ENCODE measurements at regions not wholly inside any gene's neighbourhood (a gene's known extent, or its start where the extent isn't known, plus 50 kb on each side); places are given as distances from the start of the nearest gene placed in this dataset.

DNA sequence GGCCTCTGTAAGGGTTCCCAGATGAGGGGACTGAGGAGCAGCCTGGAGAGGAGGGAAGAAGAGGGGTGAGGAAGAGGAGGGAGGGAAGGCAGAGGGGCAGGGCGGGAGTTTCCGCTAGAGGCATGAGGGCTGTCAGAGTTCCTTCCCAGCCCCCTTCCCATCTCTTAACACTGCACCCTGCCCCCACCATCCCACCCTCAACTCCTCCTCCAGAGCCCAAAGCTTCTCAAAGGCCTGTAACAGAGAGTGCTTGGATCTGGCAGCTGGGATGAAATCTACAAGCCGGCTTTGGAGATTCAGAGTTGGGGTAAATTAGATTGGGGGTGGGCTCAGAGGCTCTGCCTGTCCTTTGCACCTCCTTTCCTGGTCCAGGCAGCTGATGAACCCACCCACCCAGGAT is 57.3 kb upstream of the DLX4 start:
- no peak overlapping the region for H3K4me3 Mint-ChIP-seq
- H3K36me3 Mint-ChIP-seq (ENCODE audit: low read depth): no peaks in the 10 kb centered on the region
- H3K27me3 Mint-ChIP-seq: peaks cover 69% of the 10 kb centered on the region
- ChIA-PET POLR2A (no interaction called here), CTCF (interaction anchor here (3.3 kb wide), 1 partner anchor 86 kb away, joined by 17 read pairs; no protein-coding TSS in a partner anchor)
- no peak for DNase-seq
- H3K4me1 Mint-ChIP-seq: peaks cover 6% of the 10 kb centered on the region
- no peaks in the 10 kb centered on the region for H3K9me3 Mint-ChIP-seq
- H3K27ac Mint-ChIP-seq: no peak overlapping the region

DNA sequence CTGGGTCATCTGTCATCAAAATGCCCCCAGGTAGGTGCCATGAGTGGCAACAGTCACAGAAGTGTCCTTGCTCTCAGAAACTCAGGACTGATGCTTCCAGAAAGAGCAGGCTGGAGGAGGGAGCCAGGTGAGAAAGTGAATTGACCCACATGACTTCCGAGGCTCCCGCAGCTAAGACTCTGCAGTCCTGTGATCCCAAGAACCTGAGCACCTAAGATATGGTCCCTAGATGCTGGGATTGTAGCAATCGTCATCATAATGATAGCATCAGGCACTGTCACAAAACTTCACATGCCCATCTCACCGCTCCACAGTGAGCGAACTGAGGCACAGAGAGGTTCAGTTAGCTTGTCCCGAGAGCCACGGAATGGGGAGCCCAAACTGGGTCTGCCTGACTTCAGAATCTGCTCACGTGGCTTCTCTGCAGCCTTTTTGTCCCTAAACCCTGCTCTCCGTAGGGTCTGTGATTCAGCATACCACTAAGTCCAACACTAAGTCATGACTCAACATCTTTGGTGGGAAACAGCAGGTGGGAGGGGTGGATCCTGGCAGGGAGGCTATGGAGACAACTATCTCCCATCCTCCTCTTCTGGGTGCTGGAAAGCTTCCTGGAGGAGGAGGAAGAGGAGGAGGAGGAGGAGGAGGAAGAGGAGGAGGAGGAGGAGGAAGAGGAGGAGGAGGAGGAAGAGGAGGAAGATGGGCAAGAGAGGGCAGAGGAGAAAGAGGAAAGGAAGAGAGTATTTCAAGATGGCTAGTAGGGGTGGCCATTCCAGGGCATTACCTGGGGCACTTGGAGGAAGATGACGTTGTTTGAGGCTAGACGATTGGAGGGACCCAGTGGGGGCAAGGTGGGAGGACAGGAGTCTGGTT is 55.5 kb upstream of the DLX4 start:
- Mint-ChIP-seq H3K27me3 (peaks cover 66% of the 10 kb centered on the region), H3K27ac (no peak overlapping the region), H3K4me1 (peaks cover 6% of the 10 kb centered on the region), H3K9me3 (no peaks in the 10 kb centered on the region), H3K4me3 (no peak overlapping the region), H3K36me3 (ENCODE audit: low read depth) (no peaks in the 10 kb centered on the region)
- POLR2A ChIA-PET: no interaction called here
- no peak for DNase-seq
- CTCF ChIA-PET: no interaction called here

DNA sequence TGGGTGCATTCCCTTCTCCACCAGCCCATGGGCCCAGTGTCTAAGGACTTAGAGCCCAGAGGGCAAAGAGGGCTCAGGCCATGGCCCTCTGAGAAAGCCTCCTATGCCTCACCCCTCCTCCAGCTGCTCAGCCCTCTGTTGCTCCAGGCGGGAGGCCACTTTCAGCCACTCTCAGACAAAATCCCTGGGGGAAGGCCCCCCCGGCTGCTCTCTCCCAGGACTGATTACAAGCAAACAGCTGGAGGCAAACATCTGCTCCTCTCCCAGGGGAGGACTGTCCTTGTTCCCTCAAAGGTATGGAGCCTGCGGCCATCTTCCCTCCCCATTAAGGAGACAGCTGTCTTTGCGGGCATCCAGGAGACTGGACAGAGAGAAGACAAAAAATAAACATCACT is 54.9 kb upstream of the DLX4 start:
- H3K27ac Mint-ChIP-seq: no peak overlapping the region
- no peaks in the 10 kb centered on the region for H3K36me3 Mint-ChIP-seq (ENCODE audit: low read depth)
- peaks cover 6% of the 10 kb centered on the region for H3K4me1 Mint-ChIP-seq
- ChIA-PET CTCF (no interaction called here), POLR2A (no interaction called here)
- peaks cover 60% of the 10 kb centered on the region for H3K27me3 Mint-ChIP-seq
- H3K4me3 Mint-ChIP-seq: no peak overlapping the region
- DNase-seq: no peak
- no peaks in the 10 kb centered on the region for H3K9me3 Mint-ChIP-seq

DNA sequence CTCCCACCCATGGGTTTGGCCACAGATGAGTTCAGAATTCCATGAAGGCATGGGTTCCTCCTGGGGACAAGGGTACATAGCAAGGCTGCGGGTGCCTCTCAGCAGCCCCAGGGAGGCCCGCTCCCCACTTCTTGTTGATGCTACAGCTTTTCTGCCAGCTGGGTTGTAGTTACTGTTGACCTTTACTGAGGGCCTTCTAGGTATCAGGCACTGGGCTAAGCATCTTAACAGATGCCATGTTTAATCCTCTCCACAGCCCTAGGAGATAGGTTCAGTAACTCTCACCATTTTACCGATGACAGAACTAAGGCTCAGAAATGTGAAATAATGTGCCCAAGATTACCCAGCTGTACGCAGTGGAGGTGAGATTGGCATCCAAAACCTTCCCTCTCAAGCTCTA is 54.3 kb upstream of the DLX4 start:
- peaks cover 6% of the 10 kb centered on the region for H3K4me1 Mint-ChIP-seq
- peaks cover 54% of the 10 kb centered on the region for H3K27me3 Mint-ChIP-seq
- DNase-seq: no peak
- H3K36me3 Mint-ChIP-seq (ENCODE audit: low read depth): no peaks in the 10 kb centered on the region
- H3K9me3 Mint-ChIP-seq: no peaks in the 10 kb centered on the region
- ChIA-PET CTCF (no interaction called here), POLR2A (no interaction called here)
- no peak overlapping the region for H3K27ac Mint-ChIP-seq
- no peak overlapping the region for H3K4me3 Mint-ChIP-seq

DNA sequence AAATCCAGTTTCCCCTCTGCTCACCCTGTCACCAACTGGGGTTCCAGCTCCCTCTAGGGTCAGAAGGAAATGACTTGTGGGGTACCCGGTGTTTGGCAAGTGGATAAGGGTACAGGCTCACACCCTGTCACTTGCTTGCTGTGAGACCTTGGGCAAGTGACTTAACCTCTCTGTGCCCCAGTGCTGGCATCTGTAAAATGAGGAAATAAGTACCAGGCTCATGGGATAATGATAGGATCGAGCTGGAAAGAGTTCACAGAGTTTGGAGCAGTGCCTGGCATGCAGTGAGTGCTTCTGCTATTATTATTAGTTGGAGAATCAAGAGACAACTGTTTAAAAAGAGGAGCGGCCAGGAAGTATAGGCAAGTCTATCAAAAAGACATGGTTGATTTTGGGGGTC is 53.7 kb upstream of the DLX4 start:
- no peak for DNase-seq
- H3K27me3 Mint-ChIP-seq: peaks cover 50% of the 10 kb centered on the region
- no peak overlapping the region for H3K4me3 Mint-ChIP-seq
- POLR2A ChIA-PET: no interaction called here
- no peak overlapping the region for H3K27ac Mint-ChIP-seq
- H3K9me3 Mint-ChIP-seq: no peaks in the 10 kb centered on the region
- peaks cover 2% of the 10 kb centered on the region for H3K4me1 Mint-ChIP-seq
- CTCF ChIA-PET: no interaction called here
- H3K36me3 Mint-ChIP-seq (ENCODE audit: low read depth): no peaks in the 10 kb centered on the region

DNA sequence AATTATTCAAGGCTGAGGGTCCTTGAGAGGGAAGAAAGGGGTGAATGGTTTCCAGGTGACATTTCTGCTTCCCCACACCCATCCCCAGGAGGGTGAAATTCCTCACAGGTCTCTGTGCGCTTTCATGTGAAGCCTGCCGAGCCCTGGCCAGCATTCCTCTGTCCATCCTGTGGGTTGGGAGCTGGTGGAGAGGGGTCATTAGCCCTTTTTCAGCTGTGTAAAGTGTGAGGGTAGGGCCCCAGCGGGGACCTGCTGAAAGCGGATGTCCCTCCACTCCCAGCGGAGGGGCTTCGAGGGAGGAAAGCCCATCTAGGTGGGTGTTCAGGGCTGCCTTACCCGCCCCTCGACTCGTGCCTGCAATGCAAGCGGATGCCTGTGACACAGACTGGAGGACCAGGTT is 53.3 kb upstream of the DLX4 start:
- CTCF ChIA-PET: no interaction called here
- Mint-ChIP-seq H3K4me1 (peaks cover under 1% of the 10 kb centered on the region), H3K36me3 (ENCODE audit: low read depth) (no peaks in the 10 kb centered on the region), H3K27me3 (peaks cover 48% of the 10 kb centered on the region), H3K27ac (no peak overlapping the region), H3K4me3 (no peak overlapping the region), H3K9me3 (no peaks in the 10 kb centered on the region)
- POLR2A ChIA-PET: no interaction called here
- DNase-seq: no peak

DNA sequence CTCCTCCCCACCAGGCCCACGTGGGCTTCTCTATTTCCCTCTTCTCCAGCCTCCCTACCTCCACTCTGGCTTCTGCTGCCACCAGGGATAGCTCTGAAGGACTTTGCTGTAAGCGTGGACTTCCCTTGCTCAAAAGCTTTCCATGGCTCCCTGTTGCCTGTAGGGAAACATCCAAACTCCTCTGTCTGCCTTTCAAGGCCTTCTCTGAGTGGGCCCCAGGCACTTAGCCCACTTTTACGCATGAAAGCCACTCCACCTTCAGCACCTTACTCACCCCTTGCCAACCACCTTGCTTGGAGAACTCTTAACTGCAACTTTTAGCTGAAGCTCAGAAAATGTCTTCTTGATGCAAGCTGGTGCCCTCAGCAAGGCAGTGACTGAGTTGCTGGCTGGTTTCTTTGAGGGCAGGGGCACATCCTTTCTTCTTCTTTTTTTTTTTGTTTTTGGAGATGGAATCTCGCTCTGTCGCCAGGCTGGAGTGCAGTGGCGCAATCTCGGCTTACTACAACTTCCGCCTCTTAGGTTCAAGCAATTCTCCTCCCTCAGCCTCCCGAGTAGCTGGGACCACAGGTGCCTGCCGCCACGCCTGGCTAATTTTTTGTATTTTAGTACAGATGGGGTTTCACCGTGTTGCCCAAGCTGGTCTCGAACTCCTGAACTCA is 52.0 kb upstream of the DLX4 start:
- DNase-seq: no peak
- H3K27ac Mint-ChIP-seq: no peak overlapping the region
- peaks cover 40% of the 10 kb centered on the region for H3K27me3 Mint-ChIP-seq
- H3K4me3 Mint-ChIP-seq: no peak overlapping the region
- ChIA-PET POLR2A (interaction anchor here (1.1 kb wide), 1 partner anchor 24 kb away, joined by 3 read pairs; no protein-coding TSS in a partner anchor), CTCF (no interaction called here)
- no peaks in the 10 kb centered on the region for H3K4me1 Mint-ChIP-seq
- no peaks in the 10 kb centered on the region for H3K36me3 Mint-ChIP-seq (ENCODE audit: low read depth)
- H3K9me3 Mint-ChIP-seq: no peaks in the 10 kb centered on the region

DNA sequence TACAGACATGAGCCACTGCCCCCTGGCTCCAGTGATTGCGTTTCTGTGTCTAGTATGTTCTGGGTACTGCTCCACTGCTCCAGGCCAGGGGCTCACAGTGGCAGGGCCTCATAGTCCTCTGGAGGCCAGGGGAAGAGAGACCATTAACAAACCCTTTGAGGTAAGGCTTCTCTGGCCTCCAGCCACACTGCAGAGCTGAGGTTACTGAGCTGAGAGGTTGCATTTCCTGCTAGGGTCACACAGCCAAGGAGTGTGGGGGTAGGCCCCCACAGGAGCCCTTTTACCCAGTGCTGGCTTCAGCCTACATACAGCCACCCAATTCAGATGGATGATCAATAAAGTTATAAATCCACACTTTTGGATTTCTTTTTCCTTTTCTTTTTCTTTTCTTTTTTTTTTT is 50.4 kb upstream of the DLX4 start:
- Mint-ChIP-seq H3K4me3 (no peak overlapping the region), H3K36me3 (ENCODE audit: low read depth) (no peaks in the 10 kb centered on the region), H3K9me3 (no peaks in the 10 kb centered on the region), H3K4me1 (no peaks in the 10 kb centered on the region), H3K27me3 (peaks cover 40% of the 10 kb centered on the region), H3K27ac (no peak overlapping the region)
- DNase-seq: no peak
- POLR2A ChIA-PET: no interaction called here
- CTCF ChIA-PET: no interaction called here

All from activated CD4-positive, alpha-beta memory T cell treated with anti-CD3 and anti-CD28 coated beads, Interleukin-2, amount 10 ng/mL, durations not matched to agents 7 days and 5 days (primary cell).